Endodermal cell (in vitro differentiated cells): ENCODE measurements at regions not wholly inside any gene's neighbourhood (a gene's known extent, or its start where the extent isn't known, plus 50 kb on each side); places are given as distances from the start of the nearest gene placed in this dataset.

Source experiments
- DNase-seq: peaks from one replicate; pipeline ENCODE4 v3.0.0-alpha.2; 2017
- H3K27ac ChIP-seq: 2 replicates; pipeline ENCODE4 v1.5.1; 2013; ENCODE audit warnings: mild to moderate bottlenecking, low read depth, low read length, moderate library complexity
- H3K27me3 ChIP-seq: 2 replicates; pipeline ENCODE4 v1.6.1; 2013; ENCODE audit warnings: mild to moderate bottlenecking, low read length, moderate library complexity; ENCODE audit not compliant: insufficient read depth, control insufficient read depth, poor library complexity, severe bottlenecking
- H3K36me3 ChIP-seq: 2 replicates; pipeline ENCODE4 v1.7.0; 2013; ENCODE audit warnings: mild to moderate bottlenecking, low read length, moderate library complexity; ENCODE audit not compliant: control insufficient read depth, insufficient read depth
- H3K4me1 ChIP-seq: one replicate; pipeline ENCODE4 v1.7.0; 2013; ENCODE audit warnings: low read length; ENCODE audit not compliant: control insufficient read depth, insufficient read depth
- H3K4me3 ChIP-seq: 2 replicates; pipeline ENCODE4 v1.5.1; 2013; ENCODE audit warnings: mild to moderate bottlenecking, low read length, moderate library complexity
- H3K9ac ChIP-seq: 2 replicates; pipeline ENCODE4 v1.6.1; 2013; ENCODE audit warnings: mild to moderate bottlenecking, low read length, moderate library complexity; ENCODE audit not compliant: poor library complexity, severe bottlenecking; ENCODE audit errors: extremely low read depth
- H3K9me3 ChIP-seq: 2 replicates; pipeline ENCODE4 v1.6.1; 2013; ENCODE audit warnings: mild to moderate bottlenecking, low read length, moderate library complexity; ENCODE audit not compliant: control insufficient read depth
- H3K27ac Mint-ChIP-seq: 2 replicates; pipeline ENCODE4 v1.8.0; 2020; ENCODE audit warnings: mixed read lengths
- H3K27me3 Mint-ChIP-seq: 2 replicates; pipeline ENCODE4 v1.8.0; 2021; ENCODE audit warnings: mild to moderate bottlenecking, mixed read lengths; ENCODE audit not compliant: insufficient read depth
- H3K36me3 Mint-ChIP-seq: 2 replicates; pipeline ENCODE4 v1.8.0; 2020; ENCODE audit warnings: low read depth, mixed read lengths
- H3K4me1 Mint-ChIP-seq: 2 replicates; pipeline ENCODE4 v1.8.0; 2020; ENCODE audit warnings: mixed read lengths
- H3K4me3 Mint-ChIP-seq: 2 replicates; pipeline ENCODE4 v1.8.0; 2020; ENCODE audit warnings: mild to moderate bottlenecking, moderate library complexity, mixed read lengths
- H3K9me3 Mint-ChIP-seq: 2 replicates; pipeline ENCODE4 v1.8.0; 2020; ENCODE audit warnings: mild to moderate bottlenecking, mixed read lengths
- CTCF ChIP-seq: fragments of 200-600 bp; sonication (generic); conservative IDR thresholded peaks from 2 replicates; pipeline ENCODE4 v1.5.0; 2021; ENCODE audit warnings: antibody characterized with exemption, mild to moderate bottlenecking
- WGBS, 2 experiments: methylation state at CpG; one replicate each; pipeline versions ENCODE4 v1.1.5 to v1.1.7; 2013; ENCODE audit warnings: missing lambda C conversion rate in 2 of 2, mixed read lengths in 1 of 2; ENCODE audit not compliant: insufficient coverage in 1 of 2, insufficient read length in 1 of 2; 5-methylcytosine and 5-hydroxymethylcytosine counted together

GRCh38 chr4:123708902-123709301, 312.3 kb downstream of the SPRY1 start:
- no peak overlapping the region for H3K27ac ChIP-seq
- peaks cover 19% of the 10 kb centered on the region for H3K36me3 Mint-ChIP-seq
- H3K27me3 Mint-ChIP-seq = peaks cover 12% of the 10 kb centered on the region
- peak overlapping the region; percentile 43 for H3K4me3 ChIP-seq
- peaks cover 32% of the 10 kb centered on the region for H3K9me3 ChIP-seq
- H3K27me3 ChIP-seq = no peaks in the 10 kb centered on the region
- no peak overlapping the region for H3K4me3 Mint-ChIP-seq
- H3K4me1 ChIP-seq = no peaks in the 10 kb centered on the region
- H3K4me1 Mint-ChIP-seq = peaks cover 11% of the 10 kb centered on the region
- no peaks in the 10 kb centered on the region for H3K36me3 ChIP-seq
- TF ChIP-seq CTCF = no peak
- H3K9ac ChIP-seq = no peak overlapping the region
- peak overlapping the region; percentile 21 for H3K27ac Mint-ChIP-seq
- 89 to 100% methylated on average over 1 to 2 of the region's 2 CpGs for WGBS, 2 experiments
- H3K9me3 Mint-ChIP-seq = peaks cover 36% of the 10 kb centered on the region
- DNase-seq = no peak

- H3K36me3 ChIP-seq = no peaks in the 10 kb centered on the region
- WGBS, 2 experiments = 96% methylated on average over 3 of the region's 3 CpGs; no CpG with 5 or more reads in 1 of the 2 experiments
- H3K27ac ChIP-seq = no peak overlapping the region
- TF ChIP-seq CTCF = no peak
- no peaks in the 10 kb centered on the region for H3K4me1 ChIP-seq
- peaks cover 32% of the 10 kb centered on the region for H3K9me3 ChIP-seq
- peak overlapping the region; percentile 43 for H3K4me3 ChIP-seq
- Mint-ChIP-seq H3K27ac (no peak overlapping the region), H3K27me3 (peaks cover 12% of the 10 kb centered on the region), H3K4me3 (no peak overlapping the region), H3K36me3 (peaks cover 19% of the 10 kb centered on the region), H3K9me3 (peaks cover 36% of the 10 kb centered on the region), H3K4me1 (peaks cover 11% of the 10 kb centered on the region)
- no peak overlapping the region for H3K9ac ChIP-seq
- DNase-seq = no peak
- H3K27me3 ChIP-seq = no peaks in the 10 kb centered on the region
Measured at GRCh38 chr4:123709336-123709735, 312.7 kb downstream of the SPRY1 start.

GRCh38 chr4:123731035-123731434, 334.4 kb downstream of the SPRY1 start:
- Mint-ChIP-seq H3K27me3 (no peaks in the 10 kb centered on the region), H3K9me3 (peaks cover 9% of the 10 kb centered on the region), H3K4me3 (no peak overlapping the region), H3K27ac (no peak overlapping the region), H3K4me1 (no peaks in the 10 kb centered on the region), H3K36me3 (no peaks in the 10 kb centered on the region)
- no peak for TF ChIP-seq CTCF
- Histone ChIP-seq H3K9me3 (peaks cover 19% of the 10 kb centered on the region), H3K36me3 (no peaks in the 10 kb centered on the region), H3K4me1 (no peaks in the 10 kb centered on the region), H3K27ac (no peak overlapping the region), H3K4me3 (no peak overlapping the region), H3K9ac (no peak overlapping the region), H3K27me3 (no peaks in the 10 kb centered on the region)
- no peak for DNase-seq
- 100% methylated on average over 1 of the region's 1 CpG; no CpG with 5 or more reads in 1 of the 2 experiments for WGBS, 2 experiments
